Keratinocyte (primary cell): ENCODE measurements at regions not wholly inside any gene's neighbourhood (a gene's known extent, or its start where the extent isn't known, plus 50 kb on each side); places are given as distances from the start of the nearest gene placed in this dataset.

ENCODE experiments used
- CTCF ChIP-seq, 3 experiments: IDR thresholded peaks in 1 of 3; conservative IDR thresholded peaks in 1 of 3; optimal IDR thresholded peaks in 1 of 3; 2 replicates in 2 of 3; 3 replicates in 1 of 3; pipeline versions ENCODE3 to v1.5.1; 2011; ENCODE audit warnings: low read length in 3 of 3, mild to moderate bottlenecking in 3 of 3, moderate library complexity in 2 of 3, control low read depth in 1 of 3, inconsistent platforms in 1 of 3; ENCODE audit not compliant: insufficient read depth in 2 of 3; ENCODE audit errors: extremely low read depth in 1 of 3
- EZH2 ChIP-seq: IDR thresholded peaks from one replicate; pipeline ENCODE4 v1.6.1; 2012; ENCODE audit warnings: inconsistent platforms, mild to moderate bottlenecking, low read length, moderate library complexity

- TF ChIP-seq CTCF (optimal IDR thresholded peaks at IDR 0.05 in 1 of 3, IDR thresholded peaks at IDR 0.05 in 1 of 3, conservative IDR thresholded peaks at IDR 0.05 in 1 of 3; ENCODE audit: extremely low read depth in 1 of 3, insufficient read depth in 2 of 3, low read length in 3 of 3) (peak; percentile 66 to 92 (median 66)), EZH2 (no peak)
Measured at GRCh38 chr16:80369138-80369958, 171.4 kb upstream of the DYNLRB2 start.
